MM.1S (cell line): ENCODE measurements at regions not wholly inside any gene's neighbourhood (a gene's known extent, or its start where the extent isn't known, plus 50 kb on each side); places are given as distances from the start of the nearest gene placed in this dataset.
A peak's percentile ranks its signal among the peaks of the same experiment; 100 is the strongest.

ENCODE experiments used
- DNase-seq: peaks from one replicate; pipeline ENCODE4 v3.0.0-alpha.2; 2015
- H2AFZ ChIP-seq: fragments of 300-600 bp; sonication (generic); 2 replicates; pipeline ENCODE4 v1.6.0; 2016; ENCODE audit warnings: antibody characterized with exemption, low read length
- H3F3A ChIP-seq: fragments of 300-600 bp; sonication (generic); 2 replicates; pipeline ENCODE4 v1.6.1; 2016; ENCODE audit warnings: mild to moderate bottlenecking, antibody characterized with exemption, low read length, moderate library complexity, mixed read lengths; ENCODE audit not compliant: insufficient read depth
- H3K27ac ChIP-seq: fragments of 300-600 bp; sonication (generic); 2 replicates; pipeline ENCODE4 v1.5.1; 2016; ENCODE audit warnings: mild to moderate bottlenecking, low read length
- H3K27me3 ChIP-seq: fragments of 300-600 bp; sonication (generic); replicated peaks from 2 replicates; pipeline ENCODE4 v1.6.0; 2016; ENCODE audit warnings: low read length; ENCODE audit not compliant: insufficient read depth
- H3K36me3 ChIP-seq: fragments of 300-600 bp; sonication (generic); replicated peaks from 2 replicates; pipeline ENCODE4 v1.6.1; 2016; ENCODE audit warnings: mild to moderate bottlenecking, low read length, mixed read lengths; ENCODE audit not compliant: insufficient read depth
- H3K4me1 ChIP-seq: fragments of 300-600 bp; sonication (generic); 2 replicates; pipeline ENCODE4 v1.6.1; 2016; ENCODE audit warnings: low read length, mixed read lengths
- H3K4me2 ChIP-seq: fragments of 300-600 bp; sonication (generic); 2 replicates; pipeline ENCODE4 v1.6.0; 2016; ENCODE audit warnings: low read depth, low read length
- H3K4me3 ChIP-seq: fragments of 300-600 bp; sonication (generic); 2 replicates; pipeline ENCODE4 v1.5.1; 2016; ENCODE audit warnings: low read length, mixed read lengths
- H3K79me2 ChIP-seq: fragments of 300-600 bp; sonication (generic); 2 replicates; pipeline ENCODE4 v1.6.1; 2016; ENCODE audit warnings: mixed run types, low read length, mixed read lengths
- H3K9ac ChIP-seq: fragments of 300-600 bp; sonication (generic); 2 replicates; pipeline ENCODE4 v1.6.1; 2016; ENCODE audit warnings: low read length, mixed read lengths
- H3K9me2 ChIP-seq: fragments of 300-600 bp; sonication (generic); replicated peaks from 2 replicates; pipeline ENCODE4 v1.6.1; 2016; ENCODE audit warnings: mild to moderate bottlenecking, low read length, mixed read lengths; ENCODE audit not compliant: insufficient read depth
- H3K9me3 ChIP-seq: fragments of 300-600 bp; sonication (generic); replicated peaks from 2 replicates; pipeline ENCODE4 v1.6.1; 2016; ENCODE audit warnings: mild to moderate bottlenecking, low read length, mixed read lengths; ENCODE audit not compliant: insufficient read depth
- H4K20me1 ChIP-seq: fragments of 300-600 bp; sonication (generic); 2 replicates; pipeline ENCODE4 v1.6.1; 2016; ENCODE audit warnings: mild to moderate bottlenecking, low read length, moderate library complexity, mixed read lengths; ENCODE audit not compliant: insufficient read depth
- CTCF ChIP-seq: fragments of 300-600 bp; sonication (generic); IDR thresholded peaks from 2 replicates; pipeline ENCODE4 v1.5.1; 2016; ENCODE audit warnings: antibody characterized with exemption, low read length, mixed read lengths
- EZH2 ChIP-seq: fragments of 300-600 bp; sonication (generic); optimal IDR thresholded peaks from 2 replicates; pipeline ENCODE3; 2017; ENCODE audit warnings: low read depth, mild to moderate bottlenecking, antibody characterized with exemption, low read length, mixed read lengths
- EZH2phosphoT487 ChIP-seq: fragments of 300-600 bp; sonication (generic); IDR thresholded peaks from 2 replicates; pipeline ENCODE4 v1.6.1; 2018; ENCODE audit warnings: antibody characterized with exemption, low read length

- Histone ChIP-seq H3K4me2 (no peak overlapping the region), H4K20me1 (no peaks in the 10 kb centered on the region), H2AFZ (no peak overlapping the region), H3K4me1 (no peaks in the 10 kb centered on the region), H3K9me2 (no peaks in the 10 kb centered on the region), H3K4me3 (no peak overlapping the region), H3K9me3 (no peaks in the 10 kb centered on the region), H3F3A (no peaks in the 10 kb centered on the region), H3K27ac (no peak overlapping the region), H3K79me2 (no peaks in the 10 kb centered on the region), H3K9ac (no peak overlapping the region), H3K36me3 (no peaks in the 10 kb centered on the region), H3K27me3 (no peaks in the 10 kb centered on the region)
- no peak for TF ChIP-seq EZH2phosphoT487
- no peak for TF ChIP-seq CTCF
- TF ChIP-seq EZH2 = no peak
- DNase-seq = no peak
Observed at GRCh38 chrX:79080141-79080540, 64.3 kb upstream of the GPR174 start.

- Histone ChIP-seq H3K27me3 (no peaks in the 10 kb centered on the region), H3K36me3 (no peaks in the 10 kb centered on the region), H4K20me1 (no peaks in the 10 kb centered on the region), H3K27ac (no peak overlapping the region), H3K4me2 (peak overlapping the region; percentile 3; the same call in 1 of the 2 replicates), H3K4me3 (no peak overlapping the region), H3F3A (no peaks in the 10 kb centered on the region), H3K9ac (no peak overlapping the region), H2AFZ (no peak overlapping the region), H3K9me2 (no peaks in the 10 kb centered on the region), H3K79me2 (no peaks in the 10 kb centered on the region), H3K4me1 (no peaks in the 10 kb centered on the region), H3K9me3 (no peaks in the 10 kb centered on the region)
- DNase-seq = peak; percentile 50
- TF ChIP-seq EZH2 = no peak
- peak; percentile 64 for TF ChIP-seq CTCF
Observed at GRCh38 chrX:79081895-79082512, 62.5 kb upstream of the GPR174 start.

- Histone ChIP-seq H3K27ac (no peak overlapping the region), H3K36me3 (no peaks in the 10 kb centered on the region), H3K9ac (no peak overlapping the region), H3F3A (no peaks in the 10 kb centered on the region), H3K9me2 (no peaks in the 10 kb centered on the region), H2AFZ (no peak overlapping the region), H3K4me3 (no peak overlapping the region), H3K4me2 (no peak overlapping the region), H3K79me2 (no peaks in the 10 kb centered on the region), H3K27me3 (no peaks in the 10 kb centered on the region), H3K4me1 (no peaks in the 10 kb centered on the region), H3K9me3 (no peaks in the 10 kb centered on the region), H4K20me1 (no peaks in the 10 kb centered on the region)
- no peak for DNase-seq
- TF ChIP-seq CTCF (no peak), EZH2phosphoT487 (no peak), EZH2 (no peak)
Observed at GRCh38 chrX:79082899-79083298, 61.6 kb upstream of the GPR174 start.
